ENCODE measurements at regions not wholly inside any gene's neighbourhood (a gene's known extent, or its start where the extent isn't known, plus 50 kb on each side); places are given as distances from the start of the nearest gene placed in this dataset.

DNA sequence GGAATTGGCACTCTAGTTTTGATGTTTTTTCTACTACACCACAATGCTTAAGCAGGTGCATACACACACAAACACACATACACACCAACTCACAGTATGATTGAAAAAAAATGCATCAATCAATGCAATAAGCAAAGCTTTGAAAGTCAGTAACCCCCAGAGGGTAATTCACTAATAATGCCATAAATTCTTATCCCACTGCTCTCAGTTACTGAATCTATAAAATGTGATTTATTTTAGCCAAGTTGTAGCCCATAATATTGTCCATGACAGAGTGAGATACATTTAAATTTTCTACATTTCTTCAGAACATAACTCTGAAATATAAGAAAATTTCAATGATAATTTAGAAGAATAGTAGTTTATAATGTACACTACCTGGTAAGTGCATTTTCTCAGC lies 87.9 kb downstream of the LIG4 start:
- Histone ChIP-seq H3F3A (replicated peaks; ENCODE audit: insufficient read depth) (no peaks in the 10 kb centered on the region), H3K4me3 (ENCODE audit: low read depth in 2 of 2, low read length in 1 of 2) (no peak overlapping the region), H3K27me3 (ENCODE audit: insufficient read depth) (no peaks in the 10 kb centered on the region), H3K27ac (ENCODE audit: low read depth in 2 of 2, low read length in 1 of 2) (no peak overlapping the region), H3K9me2 (no peaks in the 10 kb centered on the region), H2AFZ (ENCODE audit: low read depth) (no peak overlapping the region), H3K4me2 (no peak overlapping the region), H3K9me3 (no peaks in the 10 kb centered on the region), H3K9ac (no peak overlapping the region), H3K4me1 (ENCODE audit: control insufficient read depth in 1 of 2, insufficient read depth in 2 of 2, low read depth in 1 of 2, low read length in 1 of 2) (no peaks in the 10 kb centered on the region), H3K79me2 (ENCODE audit: insufficient read depth) (no peaks in the 10 kb centered on the region), H4K20me1 (ENCODE audit: insufficient read depth) (no peaks in the 10 kb centered on the region), H3K36me3 (replicated peaks in 1 of 2; ENCODE audit: control insufficient read depth in 1 of 2, insufficient read depth in 2 of 2, low read length in 1 of 2) (no peaks in the 10 kb centered on the region)
- POLR2A ChIA-PET: no interaction called here
- CTCF ChIA-PET: no interaction called here
- no peak for DNase-seq
- TF ChIP-seq YY1 (IDR thresholded peaks at IDR 0.05; ENCODE audit: low read depth): no peak
- TF ChIP-seq RFX5 (IDR thresholded peaks at IDR 0.05; ENCODE audit: low read length): no peak
- TF ChIP-seq NFIC (IDR thresholded peaks at IDR 0.05; ENCODE audit: borderline replicate concordance): no peak
- TF ChIP-seq FOXM1 (IDR thresholded peaks at IDR 0.05; ENCODE audit: low read depth): no peak
- TF ChIP-seq TEAD4 (IDR thresholded peaks at IDR 0.05; ENCODE audit: borderline replicate concordance, insufficient read depth): no peak
- TF ChIP-seq NRF1 (IDR thresholded peaks at IDR 0.05; ENCODE audit: low read depth, low read length): no peak
- TF ChIP-seq POLR2AphosphoS5 (IDR thresholded peaks at IDR 0.05; ENCODE audit: low read depth, low read length): no peak
- no peak for TF ChIP-seq MEF2A (IDR thresholded peaks at IDR 0.05; ENCODE audit: borderline replicate concordance, low read depth)
- no peak for TF ChIP-seq RXRA (IDR thresholded peaks at IDR 0.05; ENCODE audit: borderline replicate concordance, low read depth)
- TF ChIP-seq RAD21 (IDR thresholded peaks at IDR 0.05; ENCODE audit: low read length): no peak
- no peak for TF ChIP-seq FOXJ3 (CRISPR knock-in tag; IDR thresholded peaks at IDR 0.05)
- no peak for TF ChIP-seq FOSL2 (IDR thresholded peaks at IDR 0.05; ENCODE audit: borderline replicate concordance, low read depth)

DNA sequence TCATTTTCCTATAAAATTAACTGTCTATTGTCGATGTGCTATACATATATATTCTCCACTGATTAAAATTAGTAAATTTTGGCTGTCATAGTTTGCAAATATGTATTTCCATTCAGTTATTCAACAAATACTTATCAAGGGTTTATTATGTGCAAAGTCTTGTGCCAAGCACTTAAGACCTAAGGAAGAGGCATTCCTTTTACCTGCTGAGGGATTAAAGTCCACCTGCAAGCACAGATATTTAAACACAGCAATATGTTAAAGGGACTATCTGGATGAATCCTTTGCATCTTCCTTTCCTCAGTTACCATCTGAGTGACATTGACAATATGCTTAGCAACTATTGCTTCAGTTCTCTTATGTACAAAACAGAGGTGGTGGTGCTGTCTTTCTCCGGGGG lies 89.3 kb downstream of the LIG4 start:
- WGBS (ENCODE audit: low lambda C conversion rate): 42% methylated on average over 2 of the region's 2 CpGs
- H3K9me3 ChIP-seq: no peaks in the 10 kb centered on the region
- CTCF ChIA-PET: interaction anchor here (1.0 kb wide), 1 partner anchor 26 kb away, joined by 3 read pairs; no protein-coding TSS in a partner anchor

DNA sequence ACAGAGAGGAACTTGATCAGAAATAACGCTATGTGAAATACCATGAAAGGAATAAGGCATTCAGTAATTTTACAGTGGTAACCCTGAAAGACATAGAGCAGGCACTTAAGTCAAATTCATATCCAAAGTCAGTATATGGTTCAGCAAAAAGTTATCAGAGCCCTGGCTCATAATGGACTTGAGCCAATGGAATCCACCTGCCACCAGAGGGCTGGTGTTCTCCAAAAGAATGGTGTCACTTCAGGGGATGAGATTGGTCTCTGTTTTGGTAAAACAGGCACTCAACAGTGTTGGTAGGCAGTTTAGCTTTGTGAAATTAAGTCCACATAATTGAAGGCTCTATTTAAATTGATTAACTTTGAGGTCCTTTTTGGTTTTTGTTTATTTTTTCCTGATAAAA lies 93.9 kb downstream of the LIG4 start:
- Histone ChIP-seq H3F3A (replicated peaks; ENCODE audit: insufficient read depth) (no peaks in the 10 kb centered on the region), H3K36me3 (replicated peaks in 1 of 2; ENCODE audit: control insufficient read depth in 1 of 2, insufficient read depth in 2 of 2, low read length in 1 of 2) (no peaks in the 10 kb centered on the region), H3K4me3 (ENCODE audit: low read depth in 2 of 2, low read length in 1 of 2) (no peak overlapping the region), H3K9me3 (no peaks in the 10 kb centered on the region), H4K20me1 (ENCODE audit: insufficient read depth) (no peaks in the 10 kb centered on the region), H3K79me2 (ENCODE audit: insufficient read depth) (no peaks in the 10 kb centered on the region), H3K27ac (ENCODE audit: low read depth in 2 of 2, low read length in 1 of 2) (no peak overlapping the region), H3K9ac (no peak overlapping the region), H2AFZ (ENCODE audit: low read depth) (no peak overlapping the region), H3K9me2 (no peaks in the 10 kb centered on the region), H3K4me1 (ENCODE audit: control insufficient read depth in 1 of 2, insufficient read depth in 2 of 2, low read depth in 1 of 2, low read length in 1 of 2) (no peaks in the 10 kb centered on the region), H3K4me2 (no peak overlapping the region), H3K27me3 (ENCODE audit: insufficient read depth) (no peaks in the 10 kb centered on the region)
- WGBS (ENCODE audit: low lambda C conversion rate): 11% methylated on average over 1 of the region's 1 CpG
- CTCF ChIA-PET: no interaction called here
- POLR2A ChIA-PET: no interaction called here
- TF ChIP-seq, protein P1, sequence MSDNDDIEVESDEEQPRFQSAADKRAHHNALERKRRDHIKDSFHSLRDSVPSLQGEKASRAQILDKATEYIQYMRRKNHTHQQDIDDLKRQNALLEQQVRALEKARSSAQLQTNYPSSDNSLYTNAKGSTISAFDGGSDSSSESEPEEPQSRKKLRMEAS (IDR thresholded peaks at IDR 0.05; ENCODE audit: low read depth): no peak
- no peak for TF ChIP-seq SMC3 (IDR thresholded peaks at IDR 0.05; ENCODE audit: low read depth, low read length)
- TF ChIP-seq MXI1 (IDR thresholded peaks at IDR 0.05; ENCODE audit: low read depth, low read length): no peak
- no peak for TF ChIP-seq POLR2AphosphoS5 (IDR thresholded peaks at IDR 0.05; ENCODE audit: low read depth, low read length)
- TF ChIP-seq NRF1 (IDR thresholded peaks at IDR 0.05; ENCODE audit: low read depth, low read length): no peak
- no peak for DNase-seq

More for the DNA sequence above, 89.3 kb downstream of the LIG4 start:
- POLR2A ChIA-PET: no interaction called here
- no peak for DNase-seq
- no peaks in the 10 kb centered on the region for H3F3A ChIP-seq (replicated peaks; ENCODE audit: insufficient read depth)
- no peaks in the 10 kb centered on the region for H3K79me2 ChIP-seq (ENCODE audit: insufficient read depth)
- no peak overlapping the region for H3K4me3 ChIP-seq (ENCODE audit: low read depth in 2 of 2, low read length in 1 of 2)
- no peaks in the 10 kb centered on the region for H3K27me3 ChIP-seq (ENCODE audit: insufficient read depth)
- H3K4me2 ChIP-seq: no peak overlapping the region
- no peak overlapping the region for H3K9ac ChIP-seq
- no peaks in the 10 kb centered on the region for H4K20me1 ChIP-seq (ENCODE audit: insufficient read depth)
- H2AFZ ChIP-seq (ENCODE audit: low read depth): no peak overlapping the region
- H3K27ac ChIP-seq (ENCODE audit: low read depth in 2 of 2, low read length in 1 of 2): no peak overlapping the region
- TF ChIP-seq TEAD4 (IDR thresholded peaks at IDR 0.05; ENCODE audit: borderline replicate concordance, insufficient read depth): no peak
- H3K9me2 ChIP-seq: no peaks in the 10 kb centered on the region
- H3K36me3 ChIP-seq (replicated peaks in 1 of 2; ENCODE audit: control insufficient read depth in 1 of 2, insufficient read depth in 2 of 2, low read length in 1 of 2): no peaks in the 10 kb centered on the region
- no peaks in the 10 kb centered on the region for H3K4me1 ChIP-seq (ENCODE audit: control insufficient read depth in 1 of 2, insufficient read depth in 2 of 2, low read depth in 1 of 2, low read length in 1 of 2)
